Rectal smooth muscle tissue (tissue), 1 donor: ENCODE measurements at regions not wholly inside any gene's neighbourhood (a gene's known extent, or its start where the extent isn't known, plus 50 kb on each side); places are given as distances from the start of the nearest gene placed in this dataset.

Experiments used
- H3K27ac ChIP-seq: one replicate; pipeline ENCODE4 v1.7.0; 2013; ENCODE audit warnings: low read depth, low read length, inconsistent platforms
- H3K27me3 ChIP-seq: one replicate; pipeline ENCODE4 v1.7.0; 2013; ENCODE audit warnings: low read length; ENCODE audit not compliant: control insufficient read depth, insufficient read depth
- H3K36me3 ChIP-seq: one replicate; pipeline ENCODE4 v1.7.0; 2013; ENCODE audit warnings: low read length; ENCODE audit not compliant: control insufficient read depth, insufficient read depth
- H3K4me1 ChIP-seq: one replicate; pipeline ENCODE4 v1.7.0; 2013; ENCODE audit warnings: low read length; ENCODE audit not compliant: control insufficient read depth, insufficient read depth
- H3K4me3 ChIP-seq: one replicate; pipeline ENCODE4 v1.7.0; 2013; ENCODE audit warnings: low read length
- H3K9ac ChIP-seq: one replicate; pipeline ENCODE4 v1.7.0; 2013; ENCODE audit warnings: low read length

DNA sequence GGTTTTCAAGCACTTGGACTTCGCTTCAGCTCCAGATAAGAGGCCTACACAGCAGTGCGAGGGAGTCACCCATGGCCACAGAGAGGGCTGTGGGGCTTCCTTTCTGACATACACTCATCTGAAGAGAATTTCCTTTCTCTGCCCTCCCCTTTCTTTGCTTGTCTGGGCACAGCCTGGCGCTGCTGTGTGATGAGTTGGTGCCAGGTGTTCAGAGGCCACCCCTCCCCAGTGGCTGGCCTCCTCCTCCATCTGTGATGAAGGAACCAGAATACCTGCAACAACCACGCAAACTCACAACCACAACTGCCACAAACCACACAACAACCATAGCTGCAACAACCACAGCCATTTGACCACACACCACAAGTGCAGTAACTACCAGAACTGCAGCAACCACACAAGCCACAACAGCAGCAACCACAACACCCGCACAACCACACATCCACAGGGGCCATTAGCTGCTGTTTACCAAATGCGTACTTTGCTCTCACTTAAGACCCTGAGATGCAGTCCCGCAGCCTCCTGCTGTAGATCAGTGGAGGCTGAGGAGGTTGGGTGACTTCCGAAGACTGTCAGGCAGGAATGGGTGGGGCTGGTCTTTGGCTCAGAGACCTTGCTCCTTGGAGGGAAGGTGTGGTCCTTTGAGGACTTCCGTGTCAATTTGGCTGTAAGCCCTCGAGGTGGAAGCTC, 71.1 kb downstream of the IER5 start:
- no peaks in the 10 kb centered on the region for H3K36me3 ChIP-seq
- H3K9ac ChIP-seq = no peak overlapping the region
- H3K4me3 ChIP-seq = no peak overlapping the region
- no peaks in the 10 kb centered on the region for H3K27me3 ChIP-seq
- H3K4me1 ChIP-seq = peaks cover 5% of the 10 kb centered on the region
- H3K27ac ChIP-seq = peak overlapping the region; percentile 50

DNA sequence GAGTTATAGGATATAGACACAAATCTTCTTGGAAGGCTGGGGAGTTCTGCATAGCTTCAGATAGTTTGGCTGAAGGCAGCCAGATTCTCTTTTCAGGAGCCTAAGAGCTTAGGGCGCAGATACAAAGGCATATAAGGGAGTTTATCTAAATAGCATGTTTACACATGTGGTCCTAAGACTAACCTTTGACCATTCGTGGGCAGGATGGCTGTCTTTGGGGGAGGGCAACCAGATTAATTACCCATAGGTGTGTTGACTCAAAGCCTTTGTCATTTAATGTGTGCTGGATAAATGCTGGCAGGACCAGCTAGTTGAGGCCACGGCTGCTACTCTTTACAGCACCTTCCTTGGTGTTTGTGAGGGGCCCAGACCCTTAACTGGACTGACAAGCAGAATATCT, 71.8 kb downstream of the IER5 start:
- Histone ChIP-seq H3K27me3 (no peaks in the 10 kb centered on the region), H3K4me3 (no peak overlapping the region), H3K36me3 (no peaks in the 10 kb centered on the region), H3K4me1 (peaks cover 5% of the 10 kb centered on the region), H3K9ac (no peak overlapping the region), H3K27ac (peak overlapping the region; percentile 66)

DNA sequence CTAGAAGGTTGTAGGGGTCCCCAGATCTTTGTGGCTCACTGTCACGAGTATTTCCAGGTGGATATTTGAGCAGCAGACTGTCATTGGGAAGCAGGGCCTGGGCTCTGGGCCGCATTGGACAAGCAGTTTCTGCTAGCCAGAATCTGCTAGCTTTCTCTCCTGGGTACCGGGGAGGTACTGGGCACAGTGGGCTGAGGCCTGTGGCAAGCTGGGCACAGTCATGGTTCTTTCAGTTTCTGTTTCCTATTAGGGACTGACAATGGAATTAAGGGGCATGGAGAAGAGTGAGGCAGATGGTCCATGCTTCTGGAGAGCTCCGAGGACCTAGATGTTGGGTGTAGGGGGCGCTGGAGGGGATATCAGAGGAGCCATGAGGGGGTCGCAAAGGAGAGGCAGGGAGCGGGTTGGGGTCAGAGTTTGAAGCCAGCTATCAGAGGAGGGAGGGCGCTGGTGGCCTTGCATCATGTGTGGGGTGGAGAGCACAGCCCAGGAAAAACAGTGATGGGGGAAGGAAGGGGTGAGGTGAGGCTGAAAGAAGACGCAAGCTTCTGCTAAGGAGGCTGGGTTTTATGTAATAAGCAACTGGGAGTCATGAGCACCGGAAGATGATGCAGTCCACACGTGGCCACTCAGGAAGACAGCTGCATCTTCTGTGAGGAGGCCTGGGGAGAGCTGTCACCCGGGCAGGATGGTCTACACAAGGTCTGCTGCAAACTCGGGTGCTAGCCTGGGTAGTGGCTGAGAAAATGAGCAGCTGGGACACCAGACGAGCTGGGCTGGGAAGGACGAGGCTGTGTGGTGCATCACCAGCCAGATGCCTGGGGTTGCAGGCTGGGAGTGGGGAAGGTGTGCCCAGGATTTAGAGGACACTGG, 72.7 kb downstream of the IER5 start:
- Histone ChIP-seq H3K36me3 (no peaks in the 10 kb centered on the region), H3K27me3 (no peaks in the 10 kb centered on the region), H3K9ac (no peak overlapping the region), H3K4me3 (no peak overlapping the region), H3K27ac (no peak overlapping the region), H3K4me1 (peaks cover 5% of the 10 kb centered on the region)

DNA sequence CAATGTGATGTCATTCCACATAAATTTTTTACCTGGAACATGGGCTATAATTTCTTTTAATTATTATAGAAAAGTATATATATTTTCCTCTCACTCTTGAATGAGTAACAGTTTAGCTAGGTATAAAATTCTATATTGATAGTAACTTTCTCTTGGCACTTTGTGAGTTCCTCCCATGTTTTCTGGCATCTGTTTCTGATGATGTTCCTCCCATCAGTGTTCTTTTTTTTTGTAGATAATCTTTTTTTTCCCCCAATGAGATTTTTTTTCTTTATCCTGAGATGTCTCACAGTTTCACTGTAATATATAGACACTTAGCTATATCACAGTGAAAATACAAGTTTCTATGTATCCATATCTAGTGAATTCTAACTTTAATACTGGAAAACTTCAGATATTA, 75.2 kb downstream of the IER5 start:
- no peak overlapping the region for H3K4me3 ChIP-seq
- no peaks in the 10 kb centered on the region for H3K27me3 ChIP-seq
- no peak overlapping the region for H3K9ac ChIP-seq
- H3K27ac ChIP-seq = no peak overlapping the region
- H3K36me3 ChIP-seq = no peaks in the 10 kb centered on the region
- peaks cover 5% of the 10 kb centered on the region for H3K4me1 ChIP-seq

DNA sequence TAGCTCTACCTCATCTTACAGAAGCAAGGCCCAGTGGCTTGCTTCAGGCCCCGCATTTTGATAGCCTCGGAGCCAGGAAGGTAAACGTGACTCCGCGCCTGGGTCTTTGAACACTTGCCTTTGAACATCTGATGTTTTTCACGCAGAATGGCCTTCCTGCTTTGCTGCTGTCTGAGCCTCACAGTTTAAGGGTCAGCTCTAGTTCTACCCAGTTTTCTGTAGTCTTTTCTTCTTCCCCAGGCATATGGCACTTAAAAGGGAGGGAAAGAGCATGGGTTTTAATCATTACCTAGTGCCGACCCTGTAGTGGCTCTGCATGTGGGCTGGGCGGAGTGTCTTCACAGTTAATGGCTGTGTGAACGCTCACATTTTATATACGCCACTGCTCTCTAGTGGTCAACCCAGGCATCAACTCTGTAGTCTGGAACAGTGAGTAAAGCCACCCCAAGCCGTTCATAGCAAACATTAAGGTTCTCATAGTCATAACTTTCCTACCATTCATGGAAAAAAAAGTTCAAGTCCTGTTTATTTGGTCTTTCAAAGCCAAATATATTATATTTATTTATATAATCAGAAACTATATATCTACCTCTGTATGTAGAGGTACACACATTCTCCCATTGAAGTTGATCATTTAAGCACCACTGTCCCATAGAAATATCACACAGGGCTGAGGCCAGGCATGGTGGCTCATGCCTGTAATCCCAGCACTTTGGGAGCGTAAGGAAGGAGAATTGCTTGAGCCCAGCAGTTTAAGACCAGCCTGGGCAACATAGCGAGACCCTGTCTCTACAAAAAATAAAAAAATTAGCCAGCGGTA, 78.1 kb downstream of the IER5 start:
- Histone ChIP-seq H3K9ac (no peak overlapping the region), H3K27ac (no peak overlapping the region), H3K4me3 (no peak overlapping the region)

DNA sequence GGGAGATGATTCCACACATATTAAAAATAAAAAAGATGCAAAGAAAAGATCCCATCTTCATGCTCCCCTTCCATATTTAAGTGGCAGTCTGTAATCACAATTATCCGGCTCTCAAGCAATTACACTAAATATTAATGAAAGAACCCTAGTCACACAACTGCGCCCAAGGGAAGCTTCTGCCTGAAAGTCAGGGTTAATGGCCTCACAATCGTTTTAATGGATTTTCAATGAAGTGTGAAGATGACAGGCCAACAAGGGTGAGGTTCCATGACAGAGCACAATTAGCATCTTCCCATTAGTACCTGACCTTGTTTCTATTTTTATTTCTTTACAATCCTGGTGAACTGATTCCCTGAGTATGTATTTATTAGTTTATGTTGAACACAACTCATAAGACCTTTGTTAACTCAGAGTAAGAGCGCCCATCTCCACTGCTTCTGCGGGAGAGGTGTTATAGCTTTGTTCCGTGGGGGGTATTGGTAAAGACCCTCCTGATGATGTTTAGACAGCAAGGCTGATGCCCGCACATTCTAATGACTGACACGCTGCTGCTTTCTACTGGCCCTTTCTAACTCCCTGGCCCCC, 80.9 kb downstream of the IER5 start:
- Histone ChIP-seq H3K27ac (no peak overlapping the region), H3K4me3 (no peak overlapping the region), H3K27me3 (no peaks in the 10 kb centered on the region), H3K9ac (no peak overlapping the region), H3K4me1 (no peaks in the 10 kb centered on the region), H3K36me3 (no peaks in the 10 kb centered on the region)

More for the DNA sequence above, 78.1 kb downstream of the IER5 start:
- Histone ChIP-seq H3K27me3 (no peaks in the 10 kb centered on the region), H3K36me3 (no peaks in the 10 kb centered on the region), H3K4me1 (no peaks in the 10 kb centered on the region)

DNA sequence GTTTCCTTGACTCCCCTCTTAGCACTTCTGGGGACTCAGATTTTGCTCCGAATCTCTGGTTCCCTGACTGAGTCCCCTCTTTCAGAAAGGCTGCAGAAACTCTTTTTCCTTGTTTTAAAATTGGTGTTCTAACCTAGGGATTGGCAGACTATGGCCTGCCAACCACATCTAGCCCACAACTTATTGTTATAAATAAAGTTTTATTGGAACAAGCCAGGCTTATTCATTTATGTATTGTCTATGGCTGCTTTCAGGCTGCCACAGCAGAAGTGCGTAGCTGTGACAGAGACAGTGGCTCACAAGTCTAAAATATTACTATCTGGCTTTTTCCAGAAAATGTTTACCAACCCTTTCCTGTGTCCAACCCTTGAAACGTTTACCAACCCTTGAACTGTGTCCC, 81.7 kb downstream of the IER5 start:
- H3K27ac ChIP-seq = no peak overlapping the region
- no peaks in the 10 kb centered on the region for H3K36me3 ChIP-seq
- no peak overlapping the region for H3K4me3 ChIP-seq
- no peak overlapping the region for H3K9ac ChIP-seq
- no peaks in the 10 kb centered on the region for H3K4me1 ChIP-seq
- no peaks in the 10 kb centered on the region for H3K27me3 ChIP-seq

DNA sequence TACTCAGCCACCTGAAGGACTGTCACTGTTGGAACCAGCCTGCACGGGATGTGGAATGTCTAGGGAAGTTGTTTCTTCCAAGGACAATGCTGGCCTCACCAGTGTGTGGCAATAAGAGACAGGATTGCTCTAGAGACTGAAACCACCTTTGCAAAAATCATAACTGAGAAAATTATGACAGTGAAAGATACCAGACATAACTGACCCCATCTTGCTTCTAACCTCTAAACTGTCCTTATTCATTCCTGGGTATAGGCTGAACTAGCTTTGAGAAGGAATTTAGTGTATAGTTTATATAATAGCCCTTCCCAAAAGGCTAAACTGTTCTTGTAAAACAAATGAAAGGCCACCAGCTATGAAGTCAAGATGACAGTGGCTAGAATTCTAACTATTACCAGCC, 83.6 kb downstream of the IER5 start:
- Histone ChIP-seq H3K4me3 (no peak overlapping the region), H3K27me3 (no peaks in the 10 kb centered on the region), H3K36me3 (no peaks in the 10 kb centered on the region), H3K27ac (no peak overlapping the region), H3K9ac (no peak overlapping the region), H3K4me1 (no peaks in the 10 kb centered on the region)

DNA sequence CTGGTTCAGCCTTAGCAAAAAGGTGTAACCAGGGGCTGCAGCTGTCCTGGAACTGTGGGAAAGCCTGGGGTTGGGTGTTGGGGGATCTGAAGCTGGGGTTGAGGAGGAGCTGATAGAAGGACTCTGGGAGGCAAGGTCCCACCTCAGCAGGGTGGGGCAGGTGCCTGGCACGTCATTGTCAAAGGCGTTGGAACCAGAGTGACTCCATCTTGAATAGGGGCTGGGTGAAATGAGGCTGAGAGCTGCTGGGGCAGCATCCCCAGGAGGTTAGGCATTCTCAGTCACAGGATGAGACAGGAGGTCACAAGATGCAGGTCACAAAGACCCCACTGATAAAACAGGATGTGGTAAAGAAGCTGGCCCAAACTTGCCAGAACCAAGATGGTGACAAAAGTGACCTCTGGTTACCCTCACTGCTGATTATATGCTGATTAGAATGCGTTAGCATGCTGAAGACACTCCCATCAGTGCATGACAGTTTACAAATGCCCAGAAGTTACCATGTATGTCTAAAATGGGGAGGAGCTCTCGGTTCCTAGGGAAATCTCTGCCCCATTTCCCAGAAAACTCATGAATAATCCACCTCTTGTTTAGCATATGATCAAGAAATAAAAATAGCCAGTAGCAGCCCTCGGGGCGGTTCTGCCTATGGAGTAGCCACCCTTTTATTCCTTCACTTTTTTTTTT, 85.4 kb downstream of the IER5 start:
- Histone ChIP-seq H3K9ac (no peak overlapping the region), H3K4me1 (peaks cover 3% of the 10 kb centered on the region), H3K4me3 (no peak overlapping the region), H3K27me3 (no peaks in the 10 kb centered on the region), H3K36me3 (no peaks in the 10 kb centered on the region), H3K27ac (no peak overlapping the region)

DNA sequence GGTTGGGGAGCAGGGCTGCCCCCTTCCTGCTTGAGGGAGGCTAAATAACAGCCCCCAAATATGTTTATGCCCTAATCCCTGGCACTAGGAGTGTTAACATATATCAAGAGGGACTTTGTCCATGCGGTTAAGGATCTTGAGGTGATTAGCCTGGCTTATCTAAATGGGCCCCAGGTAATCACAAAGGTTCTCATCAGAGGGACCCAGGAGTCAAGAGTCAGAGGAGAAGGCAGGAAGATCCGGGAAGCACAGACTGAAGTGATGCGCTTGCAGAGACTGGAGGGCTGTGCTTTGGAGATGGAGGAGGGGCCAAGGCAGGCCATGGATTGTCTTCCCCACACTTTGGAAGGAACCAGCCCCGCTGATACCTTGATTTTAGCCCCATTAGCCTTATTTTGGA, 86.4 kb downstream of the IER5 start:
- Histone ChIP-seq H3K36me3 (no peaks in the 10 kb centered on the region), H3K27ac (no peak overlapping the region), H3K9ac (no peak overlapping the region), H3K27me3 (no peaks in the 10 kb centered on the region), H3K4me1 (peaks cover 10% of the 10 kb centered on the region), H3K4me3 (no peak overlapping the region)

DNA sequence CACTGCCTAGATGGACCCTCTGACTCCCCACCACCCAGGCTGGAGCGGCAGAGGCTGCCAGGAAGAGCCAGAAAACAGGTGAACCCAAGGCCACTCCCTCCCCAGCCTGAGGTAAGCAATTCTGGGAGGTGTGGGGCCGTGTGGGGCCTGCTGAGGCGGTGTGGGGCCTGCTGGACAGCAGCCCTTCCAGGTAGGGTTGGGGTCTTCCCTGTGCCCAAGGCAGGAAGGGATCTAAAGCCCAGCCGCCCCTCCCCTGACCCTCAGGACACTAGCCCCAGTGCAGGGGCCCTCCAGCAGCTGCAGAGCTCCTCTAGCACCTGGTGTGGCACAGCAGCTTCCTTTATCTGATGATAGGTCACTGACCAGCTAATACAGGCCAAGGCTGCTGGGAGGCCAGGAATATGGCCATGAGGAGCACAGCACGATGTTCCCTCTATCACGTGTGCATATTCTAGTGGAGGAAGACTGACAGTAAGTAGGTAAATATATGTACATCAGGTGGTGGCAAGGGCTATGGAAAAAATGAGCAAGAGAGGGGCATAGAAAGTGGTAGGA, 86.9 kb downstream of the IER5 start:
- H3K27ac ChIP-seq = no peak overlapping the region
- no peak overlapping the region for H3K9ac ChIP-seq
- no peaks in the 10 kb centered on the region for H3K27me3 ChIP-seq
- H3K4me1 ChIP-seq = peaks cover 15% of the 10 kb centered on the region
- H3K4me3 ChIP-seq = no peak overlapping the region
- no peaks in the 10 kb centered on the region for H3K36me3 ChIP-seq
